PC-9 (cell line): ENCODE measurements at regions not wholly inside any gene's neighbourhood (a gene's known extent, or its start where the extent isn't known, plus 50 kb on each side); places are given as distances from the start of the nearest gene placed in this dataset.

Experiments used
- EZH2 ChIP-seq: fragments of 200-600 bp; sonication (generic); IDR thresholded peaks from 2 replicates; pipeline ENCODE4 v1.8.0; 2017; ENCODE audit warnings: antibody characterized with exemption, low read depth
- TF ChIP-seq, protein P1 (sequence below): fragments of 200-600 bp; sonication (generic); conservative IDR thresholded peaks from 2 replicates; pipeline ENCODE4 v1.6.1; 2017; ENCODE audit warnings: mixed run types, antibody characterized with exemption, mild to moderate bottlenecking, moderate library complexity

DNA sequence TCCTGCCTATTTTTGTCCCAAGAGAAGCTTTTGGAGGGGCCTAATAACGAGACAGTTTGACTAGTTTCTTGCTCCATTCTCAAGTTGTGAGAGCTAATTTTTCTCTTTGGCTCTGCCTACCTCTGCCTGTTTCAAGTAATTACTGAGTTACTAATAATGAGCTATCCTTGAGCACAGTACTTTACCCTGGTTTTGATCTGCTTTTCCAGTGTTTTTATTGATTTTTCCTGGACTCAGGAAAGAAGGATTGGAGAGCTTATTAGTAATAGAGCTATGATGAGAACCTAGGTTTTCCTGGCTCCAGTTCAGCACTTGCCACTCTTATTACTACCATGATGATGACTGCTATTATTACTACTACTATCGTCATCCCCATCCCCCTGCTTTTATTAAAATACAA lies 106.7 kb downstream of the HS3ST3B1 start:
- TF ChIP-seq, protein P1, sequence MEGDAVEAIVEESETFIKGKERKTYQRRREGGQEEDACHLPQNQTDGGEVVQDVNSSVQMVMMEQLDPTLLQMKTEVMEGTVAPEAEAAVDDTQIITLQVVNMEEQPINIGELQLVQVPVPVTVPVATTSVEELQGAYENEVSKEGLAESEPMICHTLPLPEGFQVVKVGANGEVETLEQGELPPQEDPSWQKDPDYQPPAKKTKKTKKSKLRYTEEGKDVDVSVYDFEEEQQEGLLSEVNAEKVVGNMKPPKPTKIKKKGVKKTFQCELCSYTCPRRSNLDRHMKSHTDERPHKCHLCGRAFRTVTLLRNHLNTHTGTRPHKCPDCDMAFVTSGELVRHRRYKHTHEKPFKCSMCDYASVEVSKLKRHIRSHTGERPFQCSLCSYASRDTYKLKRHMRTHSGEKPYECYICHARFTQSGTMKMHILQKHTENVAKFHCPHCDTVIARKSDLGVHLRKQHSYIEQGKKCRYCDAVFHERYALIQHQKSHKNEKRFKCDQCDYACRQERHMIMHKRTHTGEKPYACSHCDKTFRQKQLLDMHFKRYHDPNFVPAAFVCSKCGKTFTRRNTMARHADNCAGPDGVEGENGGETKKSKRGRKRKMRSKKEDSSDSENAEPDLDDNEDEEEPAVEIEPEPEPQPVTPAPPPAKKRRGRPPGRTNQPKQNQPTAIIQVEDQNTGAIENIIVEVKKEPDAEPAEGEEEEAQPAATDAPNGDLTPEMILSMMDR: no peak
- TF ChIP-seq EZH2: no peak
